Activated naive CD4-positive, alpha-beta T cell treated with anti-CD3 and anti-CD28 coated beads for 36 hours (primary cell): ENCODE measurements at regions not wholly inside any gene's neighbourhood (a gene's known extent, or its start where the extent isn't known, plus 50 kb on each side); places are given as distances from the start of the nearest gene placed in this dataset.

Source experiments
- CTCF ChIA-PET: fragments of 350-600 bp; sonication (Branson Sonifier 250); formaldehyde crosslinking; loops from one replicate; lab custom pipeline; 2021; ENCODE audit warnings: antibody characterized with exemption; lab: Charles Lee
- DNase-seq: peaks from one replicate; pipeline ENCODE4 v3.0.0-alpha.2; 2020
- H3K27ac Mint-ChIP-seq: one replicate; pipeline ENCODE4 v1.8.0; 2021; ENCODE audit warnings: mild to moderate bottlenecking, mixed read lengths
- H3K27me3 Mint-ChIP-seq: one replicate; pipeline ENCODE4 v1.8.0; 2021; ENCODE audit warnings: low read depth, mixed read lengths
- H3K36me3 Mint-ChIP-seq: one replicate; pipeline ENCODE4 v1.8.0; 2021; ENCODE audit warnings: low read depth, mixed read lengths
- H3K4me1 Mint-ChIP-seq: one replicate; pipeline ENCODE4 v1.8.0; 2021; ENCODE audit warnings: low read depth, mixed read lengths
- H3K4me3 Mint-ChIP-seq: one replicate; pipeline ENCODE4 v1.8.0; 2021; ENCODE audit warnings: mild to moderate bottlenecking, moderate library complexity, mixed read lengths
- H3K9me3 Mint-ChIP-seq: one replicate; pipeline ENCODE4 v1.8.0; 2021; ENCODE audit warnings: mixed read lengths
- intact Hi-C: fragments of 100-400 bp; cut with micrococcal nuclease; formaldehyde crosslinking; loops from one replicate; pipeline ENCODE4 v1.15.1; 2023

DNA sequence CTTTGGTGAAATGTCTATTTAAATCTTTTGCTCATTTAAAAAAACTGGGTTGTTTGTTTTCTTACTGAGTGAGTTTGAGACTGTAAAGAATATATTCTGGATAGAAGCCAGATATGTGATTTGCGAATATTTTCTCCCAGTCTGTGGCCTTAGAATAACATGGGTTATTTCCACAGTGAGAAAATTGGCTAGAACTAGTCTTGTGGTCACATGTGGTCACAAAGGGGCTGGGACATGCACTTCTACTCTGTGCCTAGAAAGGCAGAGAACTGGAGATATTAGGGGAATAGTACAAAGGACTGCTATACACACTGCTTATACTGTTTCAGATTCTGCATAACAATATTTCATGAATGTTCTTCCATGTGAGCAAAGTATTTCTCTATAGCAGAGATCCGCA lies 79.9 kb upstream of the RGMA start:
- H3K36me3 Mint-ChIP-seq: no peaks in the 10 kb centered on the region
- DNase-seq: no peak
- H3K27ac Mint-ChIP-seq: no peak overlapping the region
- peaks cover 4% of the 10 kb centered on the region for H3K4me1 Mint-ChIP-seq
- CTCF ChIA-PET: no interaction called here
- H3K9me3 Mint-ChIP-seq: no peaks in the 10 kb centered on the region
- H3K27me3 Mint-ChIP-seq: peaks cover 15% of the 10 kb centered on the region
- no peak overlapping the region for H3K4me3 Mint-ChIP-seq
- intact Hi-C loops: no loop called here

DNA sequence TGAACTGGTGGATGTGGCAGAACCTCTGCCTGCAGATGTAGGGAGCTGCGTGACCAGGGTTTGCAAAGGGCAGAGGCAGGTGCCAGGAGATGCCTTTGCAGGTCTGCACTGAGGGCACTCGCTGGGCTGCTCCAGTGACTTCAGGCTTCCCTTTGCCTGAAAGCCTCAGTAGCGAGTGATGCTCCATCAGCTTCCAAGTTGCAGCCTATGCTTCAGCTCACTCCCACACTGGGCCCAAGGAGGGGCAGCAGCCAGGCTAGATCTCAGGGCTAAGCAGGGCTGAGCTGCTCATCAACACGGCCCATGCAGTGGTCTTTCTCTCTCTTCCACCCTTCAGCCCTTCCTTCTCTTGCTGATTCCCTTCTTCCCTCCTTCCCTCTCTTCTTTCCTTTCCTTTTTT lies 78.3 kb upstream of the RGMA start:
- DNase-seq: no peak
- Mint-ChIP-seq H3K36me3 (no peaks in the 10 kb centered on the region), H3K27ac (no peak overlapping the region), H3K9me3 (no peaks in the 10 kb centered on the region), H3K4me3 (no peak overlapping the region), H3K27me3 (peaks cover 15% of the 10 kb centered on the region), H3K4me1 (peaks cover 4% of the 10 kb centered on the region)
- CTCF ChIA-PET: no interaction called here
- intact Hi-C loops: no loop called here

DNA sequence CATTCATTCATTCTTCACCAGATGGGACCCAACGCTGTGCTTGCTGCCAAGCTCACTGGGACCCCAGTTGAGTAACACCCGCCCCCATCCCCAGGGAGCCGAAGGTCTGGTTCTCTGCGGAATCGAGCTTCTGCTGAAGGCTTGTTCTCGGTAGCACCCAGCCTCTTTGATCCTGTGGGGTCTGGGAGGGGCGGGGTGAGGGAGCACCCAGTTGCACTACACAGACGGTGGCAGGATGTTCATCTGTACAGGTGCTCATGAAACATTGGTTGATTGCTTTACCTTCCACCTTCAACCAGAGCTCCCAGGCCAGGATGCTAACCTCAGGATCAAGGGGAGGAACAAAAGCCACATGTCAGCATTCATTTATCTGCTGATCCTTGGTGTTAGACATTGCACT lies 77.7 kb upstream of the RGMA start:
- CTCF ChIA-PET: interaction anchor here (1.4 kb wide), 1 partner anchor 79 kb away, joined by 5 read pairs; no protein-coding TSS in a partner anchor
- no peak for DNase-seq
- H3K27me3 Mint-ChIP-seq: peaks cover 15% of the 10 kb centered on the region
- intact Hi-C loops: no loop called here
- no peak overlapping the region for H3K4me3 Mint-ChIP-seq
- H3K9me3 Mint-ChIP-seq: no peaks in the 10 kb centered on the region
- no peak overlapping the region for H3K27ac Mint-ChIP-seq
- H3K4me1 Mint-ChIP-seq: peaks cover 4% of the 10 kb centered on the region
- no peaks in the 10 kb centered on the region for H3K36me3 Mint-ChIP-seq

DNA sequence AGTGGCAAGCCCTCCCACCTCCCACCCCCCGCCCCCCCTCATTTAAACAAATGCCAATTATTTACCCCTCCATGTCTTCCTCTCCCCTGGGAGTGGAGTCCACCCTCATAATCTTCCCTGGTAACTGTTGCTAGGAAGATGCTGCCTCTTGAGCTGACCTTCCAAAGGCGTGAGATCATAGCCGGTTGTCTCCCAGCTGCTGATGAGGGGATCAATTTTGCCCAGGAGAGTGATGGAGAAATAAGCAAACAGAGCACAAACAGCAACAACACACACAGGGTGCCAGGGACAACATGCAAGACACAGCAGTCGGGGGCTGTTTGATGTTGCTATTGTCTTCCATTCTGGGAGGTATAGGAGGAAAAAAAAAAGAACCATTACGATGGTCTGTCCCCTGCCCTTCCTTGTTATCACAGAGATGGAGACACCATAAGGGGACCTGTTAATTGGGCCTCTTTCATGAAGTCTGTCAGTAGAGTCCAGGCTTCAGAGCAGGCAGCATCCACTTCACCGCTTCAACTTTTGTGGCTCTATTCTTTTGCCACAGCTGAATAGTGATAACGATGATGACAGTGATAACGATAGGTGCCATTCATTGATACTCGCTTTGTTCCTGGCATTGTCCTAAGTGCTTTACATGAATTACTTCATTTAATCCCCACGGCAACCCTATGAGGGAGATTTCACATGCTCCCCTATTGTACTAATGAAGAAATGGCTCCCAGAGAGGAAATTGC lies 76.9 kb upstream of the RGMA start:
- Mint-ChIP-seq H3K4me3 (no peak overlapping the region), H3K9me3 (no peaks in the 10 kb centered on the region), H3K4me1 (peaks cover 4% of the 10 kb centered on the region), H3K27me3 (peaks cover 9% of the 10 kb centered on the region), H3K36me3 (no peaks in the 10 kb centered on the region), H3K27ac (no peak overlapping the region)
- intact Hi-C loops: loop anchor here (2.0 kb wide), 1 partner anchor 77 kb away; the partner anchor contains the start of gene RGMA
- CTCF ChIA-PET: interaction anchor here (1.4 kb wide), 1 partner anchor 78 kb away, joined by 5 read pairs; no protein-coding TSS in a partner anchor
- DNase-seq: no peak

DNA sequence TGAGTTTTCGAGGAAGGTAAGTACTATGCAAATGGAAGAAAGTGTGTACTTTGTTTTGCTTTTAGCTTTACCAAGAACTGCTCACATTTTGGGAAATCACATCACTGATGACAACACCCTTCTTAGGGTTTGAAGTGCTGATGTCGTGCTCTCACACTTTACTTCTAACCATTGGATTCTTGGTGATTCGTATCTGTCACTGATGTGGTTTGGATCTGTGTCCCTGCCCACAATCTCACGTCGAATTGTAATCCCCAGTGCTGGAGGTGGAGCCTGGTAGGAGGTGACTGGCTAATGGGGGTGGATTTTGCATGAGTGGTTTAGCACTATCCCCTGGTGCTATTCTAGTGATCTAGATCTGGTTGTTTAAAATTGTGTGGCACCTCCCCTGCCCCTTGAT lies 75.4 kb upstream of the RGMA start:
- CTCF ChIA-PET: no interaction called here

DNA sequence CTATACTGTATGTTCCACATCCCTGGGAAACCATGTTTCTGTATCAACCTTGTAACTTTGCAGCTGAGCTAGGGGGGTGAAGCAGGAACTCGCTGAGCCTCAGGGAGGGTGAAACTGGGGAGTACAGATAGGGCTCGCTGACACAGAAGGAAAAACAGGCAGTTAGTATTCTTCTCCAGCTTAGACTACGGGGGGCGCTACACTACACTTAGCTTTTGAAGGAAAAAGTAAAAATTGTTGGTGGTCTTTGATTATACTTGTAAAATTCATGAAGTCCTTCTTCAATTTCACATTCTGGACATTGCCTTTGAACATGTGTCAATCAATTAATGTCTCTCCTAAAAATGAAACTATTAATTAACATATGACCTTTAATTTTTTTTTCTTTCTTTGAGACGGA lies 73.5 kb upstream of the RGMA start:
- no peak overlapping the region for H3K27ac Mint-ChIP-seq
- H3K36me3 Mint-ChIP-seq: no peaks in the 10 kb centered on the region
- CTCF ChIA-PET: interaction anchor here (0.7 kb wide), 1 partner anchor 834 kb away, joined by 3 read pairs; no protein-coding TSS in a partner anchor
- peaks cover 2% of the 10 kb centered on the region for H3K27me3 Mint-ChIP-seq
- no peak overlapping the region for H3K4me3 Mint-ChIP-seq
- intact Hi-C loops: loop anchor here (5.0 kb wide), 1 partner anchor 365 kb away; no protein-coding TSS in a partner anchor
- H3K9me3 Mint-ChIP-seq: no peaks in the 10 kb centered on the region
- no peak for DNase-seq
- H3K4me1 Mint-ChIP-seq: peaks cover 4% of the 10 kb centered on the region

More for the DNA sequence above, 75.4 kb upstream of the RGMA start:
- intact Hi-C loops: loop anchor here (2.0 to 5.0 kb wide), 2 partner anchors 76 to 367 kb away; partner anchors contain the start of gene RGMA
- Mint-ChIP-seq H3K36me3 (no peaks in the 10 kb centered on the region), H3K27ac (no peak overlapping the region), H3K4me1 (peaks cover 4% of the 10 kb centered on the region), H3K4me3 (no peak overlapping the region), H3K27me3 (peaks cover 7% of the 10 kb centered on the region), H3K9me3 (no peaks in the 10 kb centered on the region)
- peak; percentile 59 for DNase-seq

DNA sequence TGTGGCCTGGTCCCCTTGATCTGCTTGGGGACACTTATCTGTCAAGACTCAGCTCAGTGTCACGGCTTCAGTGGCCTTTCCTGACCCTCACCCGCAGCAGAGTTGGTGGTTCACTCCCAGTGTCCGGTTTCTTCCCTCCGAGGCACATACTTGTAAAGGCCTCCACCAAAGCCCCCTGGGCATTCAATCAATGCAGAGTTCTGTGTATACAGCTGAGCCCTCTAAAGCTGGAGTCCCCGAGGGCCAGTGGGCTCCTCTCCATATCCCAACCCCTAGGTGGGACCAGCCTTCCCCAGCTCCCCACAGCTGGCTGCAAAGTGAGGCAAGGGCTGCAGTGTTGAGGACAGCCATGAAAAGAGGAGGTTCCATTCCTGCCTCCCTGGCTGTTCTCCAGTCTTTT lies 70.9 kb upstream of the RGMA start:
- Mint-ChIP-seq H3K36me3 (no peaks in the 10 kb centered on the region), H3K9me3 (no peaks in the 10 kb centered on the region), H3K4me1 (peaks cover 4% of the 10 kb centered on the region), H3K4me3 (no peak overlapping the region), H3K27me3 (no peaks in the 10 kb centered on the region), H3K27ac (no peak overlapping the region)
- CTCF ChIA-PET: interaction anchor here (0.6 kb wide), 1 partner anchor 503 kb away, joined by 3 read pairs; no protein-coding TSS in a partner anchor
- DNase-seq: no peak
- intact Hi-C loops: loop anchor here (5.0 kb wide), 1 partner anchor 363 kb away; no protein-coding TSS in a partner anchor

DNA sequence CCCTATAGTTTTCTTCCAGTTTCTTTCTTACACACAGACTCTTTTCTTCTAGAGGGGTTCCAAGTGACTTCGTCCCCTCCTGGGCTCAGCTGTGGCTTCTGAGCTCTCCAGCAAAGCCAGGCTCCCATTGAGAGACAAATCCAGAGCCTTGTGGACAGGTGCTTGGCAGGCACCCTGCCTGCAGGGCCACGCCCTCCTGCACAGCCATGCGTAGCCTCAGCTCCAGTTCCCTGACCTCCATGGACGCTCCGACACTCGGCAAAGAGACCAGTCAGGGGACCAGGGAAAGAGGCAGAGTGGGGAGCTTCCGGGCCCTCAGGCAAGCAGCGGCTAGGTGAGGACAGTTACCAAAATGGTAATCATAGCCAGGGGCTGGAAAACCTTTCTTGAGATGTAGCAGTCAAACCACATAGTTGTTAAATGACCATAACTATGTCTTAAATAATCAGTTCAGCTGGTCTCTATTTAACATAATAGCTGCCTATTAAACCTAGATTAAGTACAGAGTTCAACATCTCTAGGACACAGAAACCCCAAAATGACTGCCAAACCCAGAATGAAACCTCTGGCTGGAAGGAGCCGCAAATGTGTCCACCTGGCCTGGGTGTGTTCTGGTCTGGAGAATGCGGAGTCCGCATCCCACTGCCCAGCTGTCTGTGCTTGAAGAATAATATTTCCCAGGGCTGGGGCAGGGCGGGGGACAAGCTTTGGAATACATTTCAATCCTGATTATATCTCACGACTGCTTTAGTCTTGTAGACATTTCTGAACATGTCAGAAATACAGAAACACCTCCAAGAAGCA lies 69.3 kb upstream of the RGMA start:
- no peak overlapping the region for H3K4me3 Mint-ChIP-seq
- no peak for DNase-seq
- no peak overlapping the region for H3K27ac Mint-ChIP-seq
- H3K9me3 Mint-ChIP-seq: no peaks in the 10 kb centered on the region
- H3K27me3 Mint-ChIP-seq: no peaks in the 10 kb centered on the region
- CTCF ChIA-PET: no interaction called here
- H3K36me3 Mint-ChIP-seq: no peaks in the 10 kb centered on the region
- intact Hi-C loops: no loop called here
- H3K4me1 Mint-ChIP-seq: peaks cover under 1% of the 10 kb centered on the region

DNA sequence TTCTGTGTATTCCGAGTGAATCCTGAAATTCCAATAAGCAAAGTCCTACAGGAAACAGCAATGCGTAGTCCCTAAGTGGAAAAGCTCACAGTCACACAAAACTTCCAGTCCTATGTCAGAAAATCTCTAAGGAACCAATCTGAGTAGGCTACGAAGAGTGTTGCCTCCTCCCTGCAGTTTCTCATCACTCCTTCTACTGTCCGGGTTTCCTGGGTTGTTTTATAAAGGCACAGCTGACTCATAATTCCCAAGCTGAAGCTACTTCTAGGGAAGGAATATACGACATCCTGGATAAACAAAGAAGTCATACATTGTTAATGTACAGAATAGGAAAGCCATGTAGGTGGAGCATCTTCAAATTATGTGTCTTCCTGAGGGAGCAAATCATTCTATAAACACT lies 65.7 kb upstream of the RGMA start:
- intact Hi-C loops: no loop called here
- CTCF ChIA-PET: no interaction called here
- H3K27me3 Mint-ChIP-seq: no peaks in the 10 kb centered on the region

DNA sequence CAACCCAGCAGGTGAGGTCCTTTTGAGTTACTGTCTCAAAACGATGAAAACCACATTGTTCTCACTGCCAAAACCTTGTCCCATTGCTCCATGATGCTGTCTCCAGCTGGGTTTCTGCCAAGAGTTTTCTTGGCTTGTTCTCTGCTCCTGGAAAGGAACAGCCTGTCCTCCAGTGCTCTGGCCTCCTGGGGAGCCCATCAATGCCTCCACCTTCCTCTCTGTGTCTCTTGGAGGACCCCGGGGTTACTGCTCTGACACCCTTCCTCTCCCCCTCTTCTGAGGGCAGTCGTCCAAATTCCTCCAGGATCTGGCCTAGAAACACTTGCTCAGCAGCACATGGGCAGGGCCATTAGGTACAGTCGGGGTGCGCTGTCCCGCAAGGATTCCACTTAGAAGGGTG lies 63.9 kb upstream of the RGMA start:
- no peaks in the 10 kb centered on the region for H3K36me3 Mint-ChIP-seq
- intact Hi-C loops: no loop called here
- no peaks in the 10 kb centered on the region for H3K9me3 Mint-ChIP-seq
- peaks cover 13% of the 10 kb centered on the region for H3K4me1 Mint-ChIP-seq
- H3K4me3 Mint-ChIP-seq: no peak overlapping the region
- no peak overlapping the region for H3K27ac Mint-ChIP-seq
- CTCF ChIA-PET: interaction anchor here (0.6 to 1.2 kb wide), 3 partner anchors 11 to 967 kb away, joined by 3 to 5 read pairs (median 3); no protein-coding TSS in a partner anchor
- H3K27me3 Mint-ChIP-seq: no peaks in the 10 kb centered on the region
- DNase-seq: no peak

More for the DNA sequence above, 65.7 kb upstream of the RGMA start:
- H3K4me3 Mint-ChIP-seq: no peak overlapping the region
- H3K4me1 Mint-ChIP-seq: peaks cover 13% of the 10 kb centered on the region
- H3K27ac Mint-ChIP-seq: no peak overlapping the region
- no peaks in the 10 kb centered on the region for H3K36me3 Mint-ChIP-seq
- H3K9me3 Mint-ChIP-seq: no peaks in the 10 kb centered on the region
- no peak for DNase-seq

DNA sequence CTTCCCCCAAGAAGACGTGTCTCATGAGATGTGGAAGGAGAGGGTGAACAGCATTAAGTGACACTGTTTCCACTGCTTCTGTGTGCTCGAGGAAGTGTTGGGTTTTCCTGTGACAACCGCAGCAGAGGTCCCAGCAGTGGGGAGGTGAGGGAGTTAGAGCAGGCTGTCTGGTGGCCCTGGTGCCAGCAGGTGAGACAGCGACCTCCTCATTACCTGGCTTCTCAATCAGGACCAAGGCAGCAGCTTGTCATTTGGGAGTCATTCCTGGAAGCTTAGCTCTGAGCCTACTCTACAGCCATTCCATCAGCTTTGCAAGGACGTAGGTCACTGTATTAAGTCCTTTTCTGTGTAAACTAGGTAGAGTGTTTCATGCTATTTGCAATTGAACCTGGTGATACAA lies 63.3 kb upstream of the RGMA start:
- peaks cover 13% of the 10 kb centered on the region for H3K4me1 Mint-ChIP-seq
- no peak overlapping the region for H3K4me3 Mint-ChIP-seq
- CTCF ChIA-PET: interaction anchor here (0.6 to 1.2 kb wide), 2 partner anchors 10 to 968 kb away, joined by 3 to 5 read pairs; no protein-coding TSS in a partner anchor
- H3K36me3 Mint-ChIP-seq: no peaks in the 10 kb centered on the region
- no peak overlapping the region for H3K27ac Mint-ChIP-seq
- no peaks in the 10 kb centered on the region for H3K27me3 Mint-ChIP-seq
- intact Hi-C loops: no loop called here
- no peak for DNase-seq
- no peaks in the 10 kb centered on the region for H3K9me3 Mint-ChIP-seq
